NT2/D1 (cell line): ENCODE measurements at regions not wholly inside any gene's neighbourhood (a gene's known extent, or its start where the extent isn't known, plus 50 kb on each side); places are given as distances from the start of the nearest gene placed in this dataset.

Experiments used
- DNase-seq: peaks from one replicate; pipeline ENCODE4 v3.0.0-alpha.2; 2011; ENCODE audit warnings: low read depth, low spot score
- H3K27me3 ChIP-seq: 2 replicates; pipeline ENCODE4 v1.6.0; 2011; ENCODE audit warnings: mild to moderate bottlenecking; ENCODE audit not compliant: insufficient read length, insufficient read depth
- H3K36me3 ChIP-seq: 2 replicates; pipeline ENCODE4 v1.6.1; 2011; ENCODE audit warnings: mild to moderate bottlenecking, low read length, mixed read lengths; ENCODE audit not compliant: insufficient read depth, insufficient read length
- H3K4me1 ChIP-seq: 2 replicates; pipeline ENCODE4 v1.5.1; 2011; ENCODE audit not compliant: insufficient read depth, insufficient read length
- H3K4me3 ChIP-seq: 2 replicates; pipeline ENCODE4 v1.5.1; 2011; ENCODE audit warnings: low read depth; ENCODE audit not compliant: insufficient read length
- H3K9ac ChIP-seq: 2 replicates; pipeline ENCODE4 v1.6.0; 2011; ENCODE audit warnings: low read depth; ENCODE audit not compliant: insufficient read length
- H3K9me3 ChIP-seq: 2 replicates; pipeline ENCODE4 v1.5.1; 2011; ENCODE audit warnings: mild to moderate bottlenecking, low read length; ENCODE audit not compliant: insufficient read depth
- SUZ12 ChIP-seq: IDR thresholded peaks from 2 replicates; pipeline ENCODE4 v1.6.1; 2011; ENCODE audit not compliant: insufficient read length, insufficient read depth; ENCODE audit errors: extremely low read depth
- YY1 ChIP-seq: IDR thresholded peaks from 2 replicates; pipeline ENCODE4 v1.6.1; 2011; ENCODE audit not compliant: insufficient read length, insufficient read depth
- ZNF274 ChIP-seq: IDR thresholded peaks from 2 replicates; pipeline ENCODE4 v1.6.1; 2011; ENCODE audit warnings: mild to moderate bottlenecking, low read depth, low read length

- Histone ChIP-seq H3K4me3 (no peak overlapping the region), H3K9ac (no peak overlapping the region)
- peak; percentile 69 for DNase-seq
Observed at GRCh38 chr15:23877502-23878412, 190.7 kb upstream of the NDN start.

DNA sequence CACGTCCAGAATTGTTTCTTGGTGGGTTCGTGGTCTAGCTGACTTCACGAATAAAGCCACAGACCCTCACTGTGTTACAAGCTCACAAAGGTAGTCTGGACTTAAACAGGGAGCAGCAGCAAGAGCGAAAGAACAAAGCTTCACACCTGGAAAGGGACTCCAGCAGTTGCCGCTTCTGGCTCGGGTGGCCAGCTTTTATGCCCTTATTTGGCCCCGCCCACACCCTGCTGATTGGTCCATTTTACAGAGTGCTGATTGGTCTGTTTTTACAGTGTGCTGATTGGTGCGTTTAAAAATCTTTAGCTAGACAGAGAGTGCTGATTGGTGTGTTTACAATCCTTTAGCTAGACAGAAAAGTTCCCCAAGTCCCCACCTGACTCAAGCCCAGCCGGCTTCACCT is 194.2 kb upstream of the NDN start:
- no peaks in the 10 kb centered on the region for H3K4me1 ChIP-seq
- DNase-seq: no peak
- TF ChIP-seq YY1: no peak
- no peak for TF ChIP-seq ZNF274
- TF ChIP-seq SUZ12: no peak
- H3K9ac ChIP-seq: no peak overlapping the region
- H3K4me3 ChIP-seq: no peak overlapping the region
- no peaks in the 10 kb centered on the region for H3K36me3 ChIP-seq
- no peaks in the 10 kb centered on the region for H3K9me3 ChIP-seq
- H3K27me3 ChIP-seq: peaks cover 25% of the 10 kb centered on the region

More at GRCh38 chr15:23877502-23878412, 190.7 kb upstream of the NDN start:
- TF ChIP-seq YY1: no peak
- TF ChIP-seq ZNF274: no peak
- TF ChIP-seq SUZ12: no peak
- Histone ChIP-seq H3K4me1 (no peaks in the 10 kb centered on the region), H3K9me3 (no peaks in the 10 kb centered on the region), H3K36me3 (no peaks in the 10 kb centered on the region), H3K27me3 (peaks cover 25% of the 10 kb centered on the region)

DNA sequence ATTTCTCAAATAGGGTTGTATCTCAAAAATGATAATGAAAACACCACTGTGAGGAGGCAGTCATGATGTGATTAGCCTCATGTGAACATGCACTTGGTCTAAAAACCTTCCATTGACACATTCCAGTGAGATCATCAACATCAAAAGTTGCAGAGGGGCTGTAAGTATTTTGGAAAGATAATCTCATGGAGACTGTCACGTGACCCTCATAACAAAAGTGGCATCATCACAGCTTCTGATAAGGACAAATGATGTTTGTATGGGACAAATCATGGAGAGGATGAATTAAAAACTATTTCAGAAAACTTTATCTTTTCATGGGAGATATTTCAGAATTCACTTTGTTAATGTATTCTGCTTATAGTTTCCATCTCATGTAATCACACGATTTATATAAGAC is 203.1 kb upstream of the NDN start:
- TF ChIP-seq YY1 (no peak), SUZ12 (no peak), ZNF274 (no peak)
- no peaks in the 10 kb centered on the region for H3K27me3 ChIP-seq
- H3K9me3 ChIP-seq: no peaks in the 10 kb centered on the region
- H3K9ac ChIP-seq: no peak overlapping the region
- H3K36me3 ChIP-seq: no peaks in the 10 kb centered on the region
- no peak overlapping the region for H3K4me3 ChIP-seq
- H3K4me1 ChIP-seq: no peaks in the 10 kb centered on the region
- DNase-seq: no peak

DNA sequence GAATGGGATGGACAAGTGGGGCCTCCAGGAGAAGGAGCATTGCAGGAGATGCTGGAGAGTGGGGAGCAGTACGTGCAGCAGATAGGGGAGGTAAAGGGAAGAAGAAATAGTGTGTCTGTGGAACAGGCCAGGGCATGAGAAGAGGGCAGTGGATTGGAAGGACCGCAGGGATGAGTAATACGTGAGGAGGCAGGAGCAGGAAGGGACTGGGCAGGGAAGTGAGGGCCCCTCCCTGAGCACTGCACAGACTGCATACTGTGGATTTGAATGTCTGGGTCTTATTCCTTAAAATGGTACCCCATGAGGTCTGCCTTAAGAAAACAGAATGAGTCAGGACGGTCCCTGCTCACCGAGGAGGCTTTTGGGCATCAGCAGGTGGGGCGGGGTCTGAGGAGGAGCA is 210.0 kb upstream of the NDN start:
- H3K9ac ChIP-seq: no peak overlapping the region
- no peak for TF ChIP-seq YY1
- no peak for TF ChIP-seq ZNF274
- no peak for TF ChIP-seq SUZ12

DNA sequence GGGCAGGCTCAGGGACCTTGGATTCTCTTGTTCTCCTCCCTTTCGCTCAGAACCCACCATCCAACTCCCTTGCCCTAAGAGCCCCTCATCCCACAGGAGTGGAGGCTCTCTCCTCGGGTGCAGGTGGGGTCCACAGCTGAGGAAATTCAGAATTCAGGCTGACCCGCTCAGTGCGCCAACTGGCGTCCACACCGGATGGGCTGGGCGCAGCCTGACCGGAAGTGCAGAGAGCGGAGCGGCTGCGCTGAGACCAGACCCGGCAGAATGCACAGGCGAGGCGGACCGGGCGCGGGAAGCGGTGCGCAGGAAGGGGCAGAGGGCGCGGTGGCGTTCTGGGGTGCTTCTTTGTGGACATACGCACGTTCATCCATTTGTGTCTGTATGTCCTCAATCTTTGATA is 210.4 kb upstream of the NDN start:
- H3K4me3 ChIP-seq: peak overlapping the region; percentile 39
- H3K9me3 ChIP-seq: no peaks in the 10 kb centered on the region
- TF ChIP-seq SUZ12: no peak
- TF ChIP-seq ZNF274: no peak
- TF ChIP-seq YY1: no peak
- H3K36me3 ChIP-seq: no peaks in the 10 kb centered on the region
- H3K9ac ChIP-seq: peak overlapping the region; percentile 53
- H3K27me3 ChIP-seq: no peaks in the 10 kb centered on the region
- H3K4me1 ChIP-seq: no peaks in the 10 kb centered on the region
- no peak for DNase-seq

More for the DNA sequence above, 210.0 kb upstream of the NDN start:
- Histone ChIP-seq H3K4me1 (no peaks in the 10 kb centered on the region), H3K9me3 (no peaks in the 10 kb centered on the region), H3K4me3 (peak overlapping the region; percentile 39), H3K36me3 (no peaks in the 10 kb centered on the region), H3K27me3 (no peaks in the 10 kb centered on the region)
- no peak for DNase-seq

GRCh38 chr15:23910030-23910429 is 222.9 kb upstream of the NDN start:
- Histone ChIP-seq H3K4me1 (no peaks in the 10 kb centered on the region), H3K36me3 (no peaks in the 10 kb centered on the region), H3K9ac (no peak overlapping the region), H3K9me3 (no peaks in the 10 kb centered on the region), H3K4me3 (no peak overlapping the region), H3K27me3 (no peaks in the 10 kb centered on the region)
- no peak for DNase-seq
- TF ChIP-seq ZNF274: no peak
- TF ChIP-seq YY1: no peak
- TF ChIP-seq SUZ12: no peak

GRCh38 chr15:23912191-23912590 is 225.1 kb upstream of the NDN start:
- Histone ChIP-seq H3K27me3 (no peaks in the 10 kb centered on the region), H3K9ac (no peak overlapping the region), H3K36me3 (no peaks in the 10 kb centered on the region), H3K4me1 (no peaks in the 10 kb centered on the region), H3K4me3 (no peak overlapping the region), H3K9me3 (no peaks in the 10 kb centered on the region)
- no peak for DNase-seq
- no peak for TF ChIP-seq ZNF274
- no peak for TF ChIP-seq SUZ12
- TF ChIP-seq YY1: no peak

DNA sequence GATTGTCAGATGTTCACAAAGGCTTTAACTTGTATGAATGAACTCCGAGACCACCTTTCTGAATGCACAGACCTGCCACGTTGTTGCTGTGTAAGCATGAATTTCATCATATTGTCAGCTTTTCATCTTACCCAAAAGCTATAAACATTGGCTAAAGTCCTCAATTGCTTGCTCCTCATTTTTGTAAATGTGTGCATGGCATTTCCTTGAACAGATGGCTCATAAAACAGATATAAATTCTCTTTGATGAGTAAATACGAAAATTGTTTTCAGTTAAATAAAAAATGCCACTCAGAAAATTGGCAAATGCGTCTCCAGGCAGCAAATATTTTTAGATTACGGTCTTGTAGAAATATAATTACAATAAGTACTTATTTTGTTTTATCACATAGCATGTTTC is 226.0 kb upstream of the NDN start:
- Histone ChIP-seq H3K4me1 (no peaks in the 10 kb centered on the region), H3K36me3 (no peaks in the 10 kb centered on the region), H3K9me3 (no peaks in the 10 kb centered on the region), H3K4me3 (no peak overlapping the region), H3K27me3 (no peaks in the 10 kb centered on the region), H3K9ac (no peak overlapping the region)
- DNase-seq: no peak
- TF ChIP-seq ZNF274 (no peak), YY1 (no peak), SUZ12 (no peak)
